ENCODE measurements at regions not wholly inside any gene's neighbourhood (a gene's known extent, or its start where the extent isn't known, plus 50 kb on each side); places are given as distances from the start of the nearest gene placed in this dataset.

- no peaks in the 10 kb centered on the region for H3K36me3 ChIP-seq (ENCODE audit: low read depth, low read length)
- H3K9me2 ChIP-seq (replicated peaks; ENCODE audit: low read length), result no peaks in the 10 kb centered on the region
- BruUV-seq (replicated peaks), result no TSS peak
- TF ChIP-seq CTCF (conservative IDR thresholded peaks at IDR 0.05; ENCODE audit: low read depth, low read length) (no peak), EZH2phosphoT487 (IDR thresholded peaks at IDR 0.05; ENCODE audit: borderline replicate concordance, low read length) (no peak), EZH2 (IDR thresholded peaks at IDR 0.05; ENCODE audit: low read length, unreplicated experiment) (no peak)
- H3K4me2 ChIP-seq (ENCODE audit: low read length), result no peak overlapping the region
- no peak overlapping the region for H2AFZ ChIP-seq (ENCODE audit: low read length)
- no peaks in the 10 kb centered on the region for H3K4me1 ChIP-seq (ENCODE audit: insufficient read depth, low read length)
- POLR2A ChIA-PET (ENCODE audit: unreplicated experiment), result no interaction called here
- H3K9me3 ChIP-seq (ENCODE audit: low read length), result no peaks in the 10 kb centered on the region
- intact Hi-C loops (cut with micrococcal nuclease), result no loop called here
- H3K4me3 ChIP-seq (ENCODE audit: low read length), result no peak overlapping the region
- no peak overlapping the region for H3K27ac ChIP-seq (ENCODE audit: low read length)
- H4K20me1 ChIP-seq (ENCODE audit: low read length), result no peaks in the 10 kb centered on the region
- H3F3A ChIP-seq (ENCODE audit: low read length, unreplicated experiment), result no peaks in the 10 kb centered on the region
- H3K9ac ChIP-seq (ENCODE audit: low read length), result no peak overlapping the region
- DNase-seq (peak; percentile 14), ATAC-seq (no peak)
- H3K27me3 ChIP-seq (ENCODE audit: low read length), result peaks cover 73% of the 10 kb centered on the region
- H3K79me2 ChIP-seq (ENCODE audit: low read length), result no peaks in the 10 kb centered on the region
- CTCF ChIA-PET, result no interaction called here
Measured at GRCh38 chr16:86307514-86307903, 202.8 kb upstream of the FOXF1 start.

- TF ChIP-seq EZH2 (IDR thresholded peaks at IDR 0.05; ENCODE audit: low read length, unreplicated experiment) (no peak), EZH2phosphoT487 (IDR thresholded peaks at IDR 0.05; ENCODE audit: borderline replicate concordance, low read length) (no peak), CTCF (conservative IDR thresholded peaks at IDR 0.05; ENCODE audit: low read depth, low read length) (no peak)
- H3K36me3 ChIP-seq (ENCODE audit: low read depth, low read length), result no peaks in the 10 kb centered on the region
- peaks cover 73% of the 10 kb centered on the region for H3K27me3 ChIP-seq (ENCODE audit: low read length)
- no peaks in the 10 kb centered on the region for H3K4me1 ChIP-seq (ENCODE audit: insufficient read depth, low read length)
- H2AFZ ChIP-seq (ENCODE audit: low read length), result no peak overlapping the region
- CTCF ChIA-PET, result no interaction called here
- no peaks in the 10 kb centered on the region for H3K9me2 ChIP-seq (replicated peaks; ENCODE audit: low read length)
- POLR2A ChIA-PET (ENCODE audit: unreplicated experiment), result no interaction called here
- H3F3A ChIP-seq (ENCODE audit: low read length, unreplicated experiment), result no peaks in the 10 kb centered on the region
- no peaks in the 10 kb centered on the region for H3K79me2 ChIP-seq (ENCODE audit: low read length)
- no peak overlapping the region for H3K27ac ChIP-seq (ENCODE audit: low read length)
- no peak overlapping the region for H3K9ac ChIP-seq (ENCODE audit: low read length)
- ATAC-seq (no peak), DNase-seq (no peak)
- no peaks in the 10 kb centered on the region for H4K20me1 ChIP-seq (ENCODE audit: low read length)
- H3K9me3 ChIP-seq (ENCODE audit: low read length), result no peaks in the 10 kb centered on the region
- no peak overlapping the region for H3K4me2 ChIP-seq (ENCODE audit: low read length)
- BruUV-seq (replicated peaks), result no TSS peak
- intact Hi-C loops (cut with micrococcal nuclease), result no loop called here
- H3K4me3 ChIP-seq (ENCODE audit: low read length), result no peak overlapping the region
Measured at GRCh38 chr16:86308514-86308913, 201.8 kb upstream of the FOXF1 start.

- no peak overlapping the region for H3K4me2 ChIP-seq (ENCODE audit: low read length)
- no peaks in the 10 kb centered on the region for H3K9me2 ChIP-seq (replicated peaks; ENCODE audit: low read length)
- H3K9me3 ChIP-seq (ENCODE audit: low read length), result no peaks in the 10 kb centered on the region
- H4K20me1 ChIP-seq (ENCODE audit: low read length), result no peaks in the 10 kb centered on the region
- no peaks in the 10 kb centered on the region for H3K36me3 ChIP-seq (ENCODE audit: low read depth, low read length)
- intact Hi-C loops (cut with micrococcal nuclease), result no loop called here
- H3K9ac ChIP-seq (ENCODE audit: low read length), result no peak overlapping the region
- ChIA-PET POLR2A (ENCODE audit: unreplicated experiment) (no interaction called here), CTCF (no interaction called here)
- H3K27ac ChIP-seq (ENCODE audit: low read length), result no peak overlapping the region
- TF ChIP-seq CTCF (conservative IDR thresholded peaks at IDR 0.05; ENCODE audit: low read depth, low read length), result no peak
- no peak for TF ChIP-seq EZH2 (IDR thresholded peaks at IDR 0.05; ENCODE audit: low read length, unreplicated experiment)
- TF ChIP-seq EZH2phosphoT487 (IDR thresholded peaks at IDR 0.05; ENCODE audit: borderline replicate concordance, low read length), result no peak
- no peak overlapping the region for H3K4me3 ChIP-seq (ENCODE audit: low read length)
- no peaks in the 10 kb centered on the region for H3K79me2 ChIP-seq (ENCODE audit: low read length)
- H3F3A ChIP-seq (ENCODE audit: low read length, unreplicated experiment), result no peaks in the 10 kb centered on the region
- no peak for ATAC-seq
- DNase-seq, result no peak
- H3K4me1 ChIP-seq (ENCODE audit: insufficient read depth, low read length), result no peaks in the 10 kb centered on the region
- no peak overlapping the region for H2AFZ ChIP-seq (ENCODE audit: low read length)
- no TSS peak for BruUV-seq (replicated peaks)
- H3K27me3 ChIP-seq (ENCODE audit: low read length), result peaks cover 47% of the 10 kb centered on the region
Measured at GRCh38 chr16:86313631-86314030, 196.7 kb upstream of the FOXF1 start.

All from PC-3 (cell line).